SU-DHL-6 (cell line): ENCODE measurements at regions not wholly inside any gene's neighbourhood (a gene's known extent, or its start where the extent isn't known, plus 50 kb on each side); places are given as distances from the start of the nearest gene placed in this dataset.

Experiments used
- H2AFZ ChIP-seq: fragments of 200-600 bp; sonication (generic); 2 replicates; pipeline ENCODE4 v1.6.1; 2014; ENCODE audit warnings: low read depth, mild to moderate bottlenecking, moderate library complexity, mixed read lengths, antibody characterized with exemption, low read length; ENCODE audit not compliant: severe bottlenecking
- H3F3A ChIP-seq: fragments of 200-600 bp; shearing (Covaris generic); 2 replicates; pipeline ENCODE4 v1.6.0; 2016; ENCODE audit warnings: antibody characterized with exemption, mild to moderate bottlenecking; ENCODE audit not compliant: insufficient read depth
- H3K27ac ChIP-seq: fragments of 200-600 bp; sonication (generic); 2 replicates; pipeline ENCODE4 v1.5.1; 2016; ENCODE audit warnings: low read depth, mild to moderate bottlenecking, low read length, moderate library complexity, mixed read lengths
- H3K27me3 ChIP-seq: fragments of 200-600 bp; sonication (generic), shearing (Covaris generic); 2 replicates; pipeline ENCODE4 v1.6.0; 2014; ENCODE audit warnings: mild to moderate bottlenecking, low read length
- H3K36me3 ChIP-seq: fragments of 200-600 bp; sonication (generic); 2 replicates; pipeline ENCODE4 v1.6.1; 2014; ENCODE audit warnings: mild to moderate bottlenecking, low read length, mixed read lengths
- H3K4me2 ChIP-seq: fragments of 300-600, 200-600 bp; shearing (Covaris generic), sonication (generic); 2 replicates; pipeline ENCODE4 v1.6.0; 2014; ENCODE audit warnings: low read length, low read depth, mild to moderate bottlenecking; ENCODE audit not compliant: poor library complexity, severe bottlenecking
- H3K4me3 ChIP-seq: fragments of 200-600 bp; sonication (generic); 2 replicates; pipeline ENCODE4 v1.5.1; 2014; ENCODE audit warnings: antibody characterized with exemption, low read length, mild to moderate bottlenecking, mixed read lengths; ENCODE audit not compliant: insufficient read depth, poor library complexity, severe bottlenecking
- H3K79me2 ChIP-seq: fragments of 200-600 bp; sonication (generic); 2 replicates; pipeline ENCODE4 v1.6.1; 2014; ENCODE audit warnings: mild to moderate bottlenecking, low read length, moderate library complexity; ENCODE audit not compliant: insufficient read depth
- H3K9ac ChIP-seq: fragments of 200-600 bp; sonication (generic); 2 replicates; pipeline ENCODE4 v1.7.0; 2014; ENCODE audit warnings: mild to moderate bottlenecking, low read length
- H3K9me2 ChIP-seq: fragments of 200-600 bp; sonication (generic); replicated peaks from 2 replicates; pipeline ENCODE4 v1.6.1; 2014; ENCODE audit warnings: low read length; ENCODE audit not compliant: insufficient read depth
- H3K9me3 ChIP-seq: fragments of 200-600 bp; sonication (generic); 2 replicates; pipeline ENCODE4 v1.6.1; 2014; ENCODE audit warnings: low read length, mixed read lengths; ENCODE audit not compliant: insufficient read depth
- H4K20me1 ChIP-seq: fragments of 200-600 bp; sonication (generic); 2 replicates; pipeline ENCODE4 v1.6.1; 2014; ENCODE audit warnings: low read depth, mild to moderate bottlenecking, antibody characterized with exemption, low read length, moderate library complexity, mixed read lengths
- EZH2phosphoT487 ChIP-seq: fragments of 200-600 bp; sonication (generic), shearing (Covaris generic); conservative IDR thresholded peaks from 2 replicates; pipeline ENCODE4 v1.6.1; 2018; ENCODE audit warnings: mild to moderate bottlenecking, antibody characterized with exemption, low read length, moderate library complexity, mixed read lengths
- TF ChIP-seq, protein P1 (sequence below): fragments of 200-600 bp; sonication (generic); IDR thresholded peaks from one replicate; pipeline ENCODE4 v1.5.1; 2017; ENCODE audit warnings: antibody characterized with exemption, mild to moderate bottlenecking, low read length, moderate library complexity; ENCODE audit not compliant: insufficient read depth, poor library complexity, severe bottlenecking

DNA sequence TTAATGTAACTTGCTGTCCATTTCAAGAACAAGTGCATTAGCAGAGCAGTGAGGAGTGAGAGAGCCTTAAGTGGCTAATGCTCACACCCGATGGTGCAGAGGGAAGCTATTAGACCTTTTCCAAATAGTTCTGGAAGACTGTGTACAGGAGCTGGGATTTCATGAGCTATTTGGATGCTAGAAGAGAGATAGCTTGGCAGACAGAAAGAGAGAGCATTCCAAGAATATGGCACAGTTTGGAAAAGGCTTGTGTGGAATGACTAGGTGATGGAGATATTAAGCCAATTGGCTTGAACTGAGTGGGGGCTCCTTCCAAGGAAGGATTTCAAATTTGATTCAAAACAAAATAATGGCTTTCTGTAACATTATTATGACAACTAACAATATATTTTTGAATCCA, 1097.2 kb upstream of the TENM3 start:
- Histone ChIP-seq H3K27ac (no peak overlapping the region), H3K4me2 (no peak overlapping the region), H3F3A (no peaks in the 10 kb centered on the region), H4K20me1 (no peaks in the 10 kb centered on the region), H3K9me2 (no peaks in the 10 kb centered on the region), H3K79me2 (no peaks in the 10 kb centered on the region), H3K36me3 (no peaks in the 10 kb centered on the region), H3K9ac (no peak overlapping the region), H3K27me3 (no peaks in the 10 kb centered on the region), H3K9me3 (no peaks in the 10 kb centered on the region), H3K4me3 (no peak overlapping the region), H2AFZ (no peak overlapping the region)
- TF ChIP-seq, protein P1, sequence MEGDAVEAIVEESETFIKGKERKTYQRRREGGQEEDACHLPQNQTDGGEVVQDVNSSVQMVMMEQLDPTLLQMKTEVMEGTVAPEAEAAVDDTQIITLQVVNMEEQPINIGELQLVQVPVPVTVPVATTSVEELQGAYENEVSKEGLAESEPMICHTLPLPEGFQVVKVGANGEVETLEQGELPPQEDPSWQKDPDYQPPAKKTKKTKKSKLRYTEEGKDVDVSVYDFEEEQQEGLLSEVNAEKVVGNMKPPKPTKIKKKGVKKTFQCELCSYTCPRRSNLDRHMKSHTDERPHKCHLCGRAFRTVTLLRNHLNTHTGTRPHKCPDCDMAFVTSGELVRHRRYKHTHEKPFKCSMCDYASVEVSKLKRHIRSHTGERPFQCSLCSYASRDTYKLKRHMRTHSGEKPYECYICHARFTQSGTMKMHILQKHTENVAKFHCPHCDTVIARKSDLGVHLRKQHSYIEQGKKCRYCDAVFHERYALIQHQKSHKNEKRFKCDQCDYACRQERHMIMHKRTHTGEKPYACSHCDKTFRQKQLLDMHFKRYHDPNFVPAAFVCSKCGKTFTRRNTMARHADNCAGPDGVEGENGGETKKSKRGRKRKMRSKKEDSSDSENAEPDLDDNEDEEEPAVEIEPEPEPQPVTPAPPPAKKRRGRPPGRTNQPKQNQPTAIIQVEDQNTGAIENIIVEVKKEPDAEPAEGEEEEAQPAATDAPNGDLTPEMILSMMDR, result no peak
- no peak for TF ChIP-seq EZH2phosphoT487

DNA sequence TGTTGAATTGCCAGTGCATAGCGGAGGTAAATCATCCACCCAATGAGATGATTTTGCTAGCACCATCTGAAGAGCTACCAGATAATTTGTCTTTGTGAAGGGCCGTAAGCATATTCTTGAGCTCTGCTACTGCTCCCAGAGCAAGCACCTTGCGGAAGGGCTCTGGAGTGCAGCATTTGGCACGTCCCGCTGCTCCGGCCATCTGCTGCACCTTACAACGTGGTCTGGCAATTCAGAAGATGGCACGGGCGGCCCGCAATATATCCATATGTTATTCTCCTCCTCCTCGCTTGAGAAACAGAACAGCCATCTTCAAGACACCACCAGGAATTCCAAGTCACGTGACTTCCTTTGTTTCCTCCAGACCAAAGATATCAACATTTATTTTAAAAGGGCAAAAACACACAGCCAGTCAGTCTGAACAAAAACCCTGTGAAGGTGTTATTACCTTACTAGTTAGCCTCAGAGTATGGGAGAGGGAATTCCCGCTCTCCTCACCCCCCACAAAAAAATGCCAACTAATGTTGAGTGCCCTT, 1095.7 kb upstream of the TENM3 start:
- Histone ChIP-seq H3K79me2 (no peaks in the 10 kb centered on the region), H3F3A (no peaks in the 10 kb centered on the region), H3K9me3 (no peaks in the 10 kb centered on the region)

DNA sequence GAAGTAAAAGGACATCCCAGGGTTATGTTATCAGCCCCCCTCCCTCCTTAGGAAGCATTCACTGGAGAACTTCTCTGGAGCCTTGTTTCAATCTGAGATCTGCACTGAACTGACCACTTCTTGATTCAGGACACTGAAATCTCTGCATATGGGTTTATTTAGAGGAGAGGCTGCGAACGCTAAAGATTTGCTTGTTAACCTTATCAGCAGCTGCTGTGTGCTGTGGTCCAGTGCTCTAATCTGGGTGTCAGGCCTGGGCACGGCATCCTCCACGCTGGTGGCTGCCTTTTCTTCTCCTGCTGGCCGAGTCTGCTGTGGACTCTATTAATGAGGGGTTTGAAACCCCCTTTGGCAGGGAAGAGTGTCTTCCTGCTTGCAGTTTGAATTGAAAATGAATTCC, 1094.7 kb upstream of the TENM3 start:
- H3K9me3 ChIP-seq, result no peaks in the 10 kb centered on the region
- H2AFZ ChIP-seq, result no peak overlapping the region
- H3K4me2 ChIP-seq, result no peak overlapping the region
- TF ChIP-seq, protein P1, result no peak
- TF ChIP-seq EZH2phosphoT487, result no peak
- no peaks in the 10 kb centered on the region for H3K9me2 ChIP-seq
- no peaks in the 10 kb centered on the region for H3K79me2 ChIP-seq
- no peak overlapping the region for H3K9ac ChIP-seq
- no peaks in the 10 kb centered on the region for H4K20me1 ChIP-seq
- no peaks in the 10 kb centered on the region for H3K36me3 ChIP-seq
- no peak overlapping the region for H3K4me3 ChIP-seq
- no peaks in the 10 kb centered on the region for H3K27me3 ChIP-seq
- H3K27ac ChIP-seq, result no peak overlapping the region
- H3F3A ChIP-seq, result no peaks in the 10 kb centered on the region

More for the DNA sequence above, 1095.7 kb upstream of the TENM3 start:
- no peaks in the 10 kb centered on the region for H4K20me1 ChIP-seq
- no peak overlapping the region for H3K27ac ChIP-seq
- H3K4me3 ChIP-seq, result no peak overlapping the region
- H3K27me3 ChIP-seq, result no peaks in the 10 kb centered on the region
- H2AFZ ChIP-seq, result no peak overlapping the region
- H3K9me2 ChIP-seq, result no peaks in the 10 kb centered on the region
- no peak overlapping the region for H3K9ac ChIP-seq
- H3K36me3 ChIP-seq, result no peaks in the 10 kb centered on the region
- TF ChIP-seq, protein P1, result no peak
- TF ChIP-seq EZH2phosphoT487, result no peak
- H3K4me2 ChIP-seq, result no peak overlapping the region
